ENCODE measurements at regions not wholly inside any gene's neighbourhood (a gene's known extent, or its start where the extent isn't known, plus 50 kb on each side); places are given as distances from the start of the nearest gene placed in this dataset.
"Not testable (repeated sequence)": the region's sequence is repeated elsewhere in the genome, so short reads cannot be mapped to it uniquely, and the experiment has no call there.

DNA sequence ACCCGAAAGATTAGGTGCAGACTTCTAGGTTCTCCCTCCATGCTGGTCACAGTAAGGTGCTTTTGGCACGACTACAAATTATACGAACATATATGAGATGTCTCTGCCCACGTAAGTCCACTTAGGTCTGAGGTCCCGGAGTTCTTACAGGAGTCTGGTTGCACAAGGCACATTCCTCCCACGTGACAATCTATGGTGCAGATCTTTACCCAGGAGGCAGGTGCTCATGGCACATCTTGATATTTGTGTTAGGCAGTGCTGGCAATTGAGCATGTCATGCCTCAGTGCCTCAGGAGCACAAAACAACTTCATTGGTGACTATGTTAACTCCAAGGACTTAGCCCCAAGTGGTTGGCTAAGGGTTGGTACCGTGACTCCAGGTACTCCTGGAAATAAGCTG lies 92.0 kb upstream of the AMN1 start:
- no peak for DNase-seq (ENCODE audit: low spot score)

DNA sequence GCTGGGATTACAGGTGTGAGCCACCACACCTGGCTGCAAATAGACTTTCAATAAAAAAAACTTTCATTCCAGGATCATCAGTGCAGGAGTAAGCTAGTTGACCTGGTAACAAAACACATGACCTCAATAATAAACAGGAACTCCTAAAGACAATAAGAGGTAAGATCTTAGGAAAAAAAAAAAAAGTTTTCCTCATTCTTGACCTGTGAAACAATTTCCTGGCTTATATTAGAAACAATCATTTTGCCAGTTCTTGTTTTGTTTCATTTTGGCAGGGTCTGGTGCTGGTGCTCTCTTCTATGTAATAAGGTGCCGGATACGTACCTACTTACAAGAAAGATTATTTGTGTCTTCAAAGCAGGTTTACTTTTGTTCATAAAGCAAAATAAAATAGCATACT lies 90.6 kb upstream of the AMN1 start:
- DNase-seq (ENCODE audit: low spot score) = no peak

DNA sequence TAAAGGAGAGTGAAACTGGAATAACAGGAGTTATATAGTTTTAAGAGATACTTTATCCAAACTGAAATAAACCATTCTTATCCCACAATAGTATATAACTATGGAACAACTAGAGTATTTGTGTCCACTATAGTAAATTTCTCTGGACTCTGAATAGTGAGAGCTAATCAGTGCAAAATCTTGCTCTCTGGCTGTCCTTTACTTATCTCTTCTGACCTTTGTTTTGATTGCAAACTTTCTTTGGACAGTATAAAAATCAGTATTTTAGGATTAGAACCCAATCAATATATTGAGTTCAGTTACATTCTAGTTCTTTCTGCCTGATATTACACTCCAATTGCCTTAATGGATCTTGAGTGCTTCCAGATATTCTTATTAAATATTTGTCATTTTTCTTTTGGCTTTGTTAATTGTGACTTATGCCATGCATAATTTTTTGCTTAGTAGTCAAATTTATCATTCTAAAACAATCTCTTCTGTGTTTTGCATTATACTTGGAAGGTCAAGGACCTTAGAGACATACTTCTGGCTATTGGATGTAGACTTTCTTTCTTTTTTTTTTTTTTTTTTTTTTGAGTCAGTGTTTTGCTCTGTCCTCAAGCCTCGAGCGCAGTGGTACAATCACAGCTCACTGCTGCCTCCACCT lies 89.9 kb upstream of the AMN1 start:
- DNase-seq (ENCODE audit: low spot score) = no peak

DNA sequence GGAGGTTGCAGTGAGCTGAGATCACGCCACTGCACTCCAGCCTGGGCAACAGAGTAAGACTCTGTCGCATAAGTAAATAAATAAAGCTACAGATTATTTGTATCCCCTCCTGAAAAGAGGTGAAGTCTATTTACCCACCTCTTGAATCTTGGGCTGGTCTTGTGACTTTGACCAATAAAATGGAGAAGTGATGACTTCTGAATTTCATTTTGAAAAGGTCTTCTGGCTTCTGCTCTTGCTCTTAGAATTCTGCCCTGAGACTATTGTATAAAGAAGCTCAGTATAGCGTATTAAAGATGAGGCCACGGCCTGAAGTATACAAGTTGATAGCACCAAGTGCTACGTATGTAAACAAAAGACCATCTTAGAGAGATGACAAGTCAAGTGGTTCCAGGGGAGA lies 88.3 kb upstream of the AMN1 start:
- DNase-seq (ENCODE audit: low spot score) = no peak

DNA sequence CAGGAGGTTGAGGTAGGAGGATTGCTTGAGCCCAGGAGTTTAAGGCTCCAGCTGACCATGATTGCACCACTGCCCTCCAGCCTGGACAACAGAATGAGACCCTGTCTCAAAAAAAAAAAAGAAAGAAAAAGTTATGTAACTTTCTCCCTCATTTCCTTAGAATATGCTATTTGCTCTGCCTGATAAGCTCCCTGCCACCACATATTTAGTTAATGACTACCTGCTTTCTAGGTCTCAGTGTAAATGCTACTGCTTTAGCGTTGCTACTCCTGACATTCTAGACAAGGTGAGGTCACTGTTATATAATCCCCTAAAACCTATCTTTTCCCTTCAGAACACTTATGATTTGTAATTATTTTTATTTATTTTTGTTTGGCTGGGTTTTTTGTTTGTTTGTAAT lies 86.3 kb upstream of the AMN1 start:
- DNase-seq (ENCODE audit: low spot score) = no peak

DNA sequence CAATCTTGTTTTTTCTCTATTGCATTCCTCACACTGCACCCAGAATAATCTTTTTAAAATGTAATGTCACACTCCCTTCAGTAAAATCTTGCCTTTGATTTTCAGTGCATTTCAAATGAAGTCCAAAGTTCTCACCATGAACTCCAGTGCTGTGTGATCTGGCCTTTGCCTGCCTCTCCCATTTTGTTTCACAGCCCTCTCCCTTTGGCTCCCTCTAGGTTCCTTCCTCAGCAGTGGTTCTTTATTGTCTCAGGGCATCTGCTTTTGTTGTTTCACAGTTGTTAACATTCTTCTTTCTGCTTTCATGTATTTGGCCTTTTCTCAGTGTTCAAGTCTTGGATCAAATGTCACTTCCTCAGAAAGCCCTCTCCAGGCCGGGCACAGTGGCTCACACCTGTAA lies 84.5 kb upstream of the AMN1 start:
- DNase-seq (ENCODE audit: low spot score) = no peak

DNA sequence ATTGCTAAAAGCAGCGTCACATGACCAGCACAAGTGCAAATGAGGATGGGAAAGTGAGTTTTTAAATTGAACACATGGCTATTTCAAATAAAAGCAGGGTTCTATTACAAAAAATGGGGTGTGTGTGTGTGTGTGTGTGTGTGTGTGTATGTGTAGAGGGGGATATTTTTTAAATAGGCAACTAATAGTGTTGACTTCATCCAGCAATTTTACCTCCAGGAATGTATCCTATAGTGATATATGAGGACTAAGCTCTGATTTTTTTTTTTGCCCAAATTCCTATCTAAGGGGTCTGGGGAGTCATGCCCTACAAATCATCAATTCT lies 78.9 kb upstream of the AMN1 start:
- DNase-seq (ENCODE audit: low spot score) = no peak

DNA sequence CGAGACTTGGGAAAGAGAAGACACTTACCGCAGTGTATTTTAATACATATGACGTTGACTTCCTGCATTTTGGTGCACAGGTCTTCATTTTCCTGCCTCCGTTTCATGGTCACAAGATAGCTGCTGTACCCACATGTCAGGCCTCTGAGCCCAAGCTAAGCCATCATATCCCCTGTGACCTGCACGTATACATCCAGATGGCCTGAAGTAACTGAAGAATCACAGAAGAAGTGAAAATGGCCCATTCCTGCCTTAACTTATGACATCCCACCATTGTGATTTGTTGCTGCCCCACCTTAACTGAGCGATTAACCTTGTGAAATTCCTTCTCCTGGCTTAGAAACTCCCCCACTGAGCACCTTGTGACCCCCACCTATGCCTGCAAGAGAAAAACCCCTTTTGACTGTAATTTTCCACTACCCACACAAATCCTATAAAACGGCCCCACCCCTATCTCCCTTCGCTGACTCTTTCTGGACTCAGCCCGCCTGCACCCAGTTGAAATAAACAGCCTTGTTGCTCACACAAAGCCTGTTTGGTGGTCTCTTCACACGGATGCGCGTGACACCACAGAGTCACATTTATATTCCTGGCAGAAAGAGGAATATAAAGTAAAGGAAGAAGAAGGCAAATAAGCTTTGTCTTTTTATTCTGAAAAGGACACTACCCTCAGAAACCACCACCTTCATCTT lies 78.4 kb upstream of the AMN1 start:
- not testable (repeated sequence) for DNase-seq (ENCODE audit: low spot score)

DNA sequence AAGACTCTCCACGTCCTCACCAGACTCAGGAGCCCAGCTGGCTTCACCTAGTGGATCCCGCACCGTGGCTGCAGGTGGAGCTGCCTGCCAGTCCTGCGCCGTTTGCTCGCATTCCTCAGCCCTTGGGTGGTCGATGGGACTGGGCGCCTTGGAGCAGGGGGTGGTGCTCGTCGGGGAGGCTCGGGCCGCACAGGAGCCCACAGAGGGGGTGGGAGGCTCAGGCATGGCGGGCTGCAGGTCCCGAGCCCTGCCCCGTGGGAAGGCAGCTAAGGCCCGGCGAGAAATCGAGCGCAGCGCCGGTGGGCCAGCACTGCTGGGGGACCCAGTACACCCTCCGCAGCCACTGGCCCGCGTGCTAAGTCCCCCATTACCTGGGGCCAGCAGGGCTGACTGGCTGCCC lies 76.9 kb upstream of the AMN1 start:
- DNase-seq (ENCODE audit: low spot score) = not testable (repeated sequence)

DNA sequence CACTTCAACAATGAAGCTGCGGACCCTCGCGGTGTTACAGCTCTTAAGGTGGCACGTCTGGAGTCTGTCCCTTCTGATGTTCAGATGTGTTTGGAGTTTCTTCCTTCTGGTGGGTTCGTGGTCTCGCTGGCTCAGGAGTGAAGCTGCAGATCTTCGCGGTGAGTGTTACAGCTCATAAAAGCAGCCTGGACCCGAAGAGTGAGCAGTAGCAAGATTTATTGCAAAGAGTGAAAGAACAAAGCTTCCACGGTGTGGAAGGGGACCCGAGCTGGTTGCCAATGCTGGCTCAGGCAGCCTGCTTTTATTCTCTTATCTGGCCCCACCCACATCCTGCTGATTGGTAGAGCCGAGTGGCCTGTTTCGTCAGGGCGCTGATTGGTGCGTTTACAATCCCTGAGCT lies 75.9 kb upstream of the AMN1 start:
- DNase-seq (ENCODE audit: low spot score) = not testable (repeated sequence)

DNA sequence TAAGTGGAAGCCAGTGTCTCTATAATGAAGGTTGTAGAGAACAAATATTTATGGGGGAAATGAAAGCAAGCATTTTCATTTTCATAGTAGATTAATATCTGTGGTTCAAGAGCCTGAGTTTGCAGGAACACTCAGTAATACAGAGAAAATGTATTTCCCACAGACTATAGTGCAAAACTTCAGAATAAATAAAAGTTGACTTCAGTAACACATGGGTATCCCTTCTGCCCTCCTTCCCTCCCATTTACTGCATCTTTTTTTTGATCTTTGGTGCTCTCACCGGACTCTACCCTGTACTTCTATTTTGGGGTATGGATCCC lies 75.3 kb upstream of the AMN1 start:
- DNase-seq (ENCODE audit: low spot score) = no peak

DNA sequence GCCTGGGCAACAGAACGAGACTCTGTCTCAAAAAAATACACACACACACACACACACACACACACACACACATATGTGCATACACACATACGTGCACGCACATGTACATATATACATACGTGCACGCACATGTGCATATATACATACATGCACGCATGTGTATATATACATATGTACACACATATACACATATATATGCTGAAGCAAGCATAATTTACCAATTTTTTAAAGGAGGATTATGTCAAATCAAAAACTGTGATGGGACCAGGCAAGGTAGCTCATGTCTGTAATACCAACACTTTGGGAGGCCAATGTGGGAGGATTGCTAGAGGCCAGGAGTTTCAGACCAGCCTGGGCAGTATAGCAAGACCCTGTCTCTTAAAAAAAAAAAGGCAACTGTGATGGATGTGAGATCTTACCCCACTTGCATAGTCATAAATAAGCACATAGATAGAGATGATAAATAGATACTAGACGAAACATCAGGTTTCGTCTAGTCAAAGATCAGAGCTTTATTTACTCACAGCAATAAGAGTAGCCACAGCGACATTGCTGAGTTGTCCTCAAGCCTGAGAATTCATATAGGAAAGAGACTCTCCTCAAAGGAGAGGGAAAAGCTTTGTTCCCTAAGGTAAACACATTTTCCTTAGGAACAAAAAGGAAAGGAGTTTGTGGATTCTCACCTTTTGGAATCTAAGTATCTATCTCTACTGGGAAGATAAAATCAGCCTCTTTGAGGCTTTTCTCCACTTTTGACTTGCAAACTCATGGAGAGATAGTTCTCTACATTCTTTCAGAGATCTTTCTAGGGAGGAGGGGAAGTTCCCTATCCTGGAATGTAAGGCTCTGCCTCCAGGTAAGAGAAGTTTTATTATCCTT lies 74.7 kb upstream of the AMN1 start:
- no peak for DNase-seq (ENCODE audit: low spot score)

DNA sequence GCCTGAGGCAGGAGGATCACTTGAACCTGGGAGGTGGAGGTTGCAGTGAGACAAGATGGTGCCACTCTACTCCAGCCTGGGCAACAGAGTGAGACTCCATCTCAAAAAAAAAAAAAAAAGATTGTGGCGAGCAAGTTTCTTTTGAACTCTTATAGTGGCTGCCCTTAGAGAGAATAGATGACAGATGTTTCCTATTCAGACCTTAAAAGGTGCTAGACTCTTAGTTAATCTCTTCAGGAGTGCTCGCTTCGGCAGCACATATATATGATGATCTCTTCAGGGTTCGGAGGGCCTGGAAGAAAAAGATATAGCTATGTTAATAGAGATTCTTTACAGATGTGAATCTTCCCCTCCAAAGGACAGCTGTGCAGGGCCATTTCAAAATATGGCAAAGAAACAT lies 73.1 kb upstream of the AMN1 start:
- DNase-seq (ENCODE audit: low spot score) = no peak

DNA sequence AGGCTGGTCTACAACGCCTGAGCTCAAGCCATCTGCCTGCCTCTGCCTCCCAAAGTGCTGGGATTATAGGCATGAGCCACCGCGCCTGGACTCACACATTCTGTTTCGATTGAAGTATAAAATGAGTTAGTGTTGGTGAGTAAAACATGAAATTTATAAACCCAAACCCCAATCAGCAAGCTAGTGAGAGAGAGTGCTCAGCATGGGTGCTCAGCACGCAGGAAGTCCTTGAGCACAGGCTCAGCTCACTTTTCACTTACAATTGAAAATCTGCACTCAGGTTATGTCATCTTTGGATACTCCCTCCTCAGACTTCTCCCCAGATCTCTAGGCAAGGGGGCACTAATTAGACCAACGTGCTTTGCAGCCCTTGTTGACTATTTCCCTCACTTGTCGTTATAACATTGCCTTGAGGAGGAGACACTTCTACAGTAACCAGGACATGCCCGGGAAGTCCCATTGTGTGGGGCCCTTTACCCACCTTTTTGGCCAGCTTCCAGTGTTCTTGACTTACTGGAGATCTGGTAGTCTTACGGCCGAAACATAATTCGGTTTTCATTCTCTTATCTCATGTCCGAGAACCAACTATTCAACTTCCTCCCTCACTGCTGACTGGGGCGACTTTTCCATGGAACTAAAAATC lies 68.5 kb upstream of the AMN1 start:
- no peak for DNase-seq (ENCODE audit: low spot score)

DNA sequence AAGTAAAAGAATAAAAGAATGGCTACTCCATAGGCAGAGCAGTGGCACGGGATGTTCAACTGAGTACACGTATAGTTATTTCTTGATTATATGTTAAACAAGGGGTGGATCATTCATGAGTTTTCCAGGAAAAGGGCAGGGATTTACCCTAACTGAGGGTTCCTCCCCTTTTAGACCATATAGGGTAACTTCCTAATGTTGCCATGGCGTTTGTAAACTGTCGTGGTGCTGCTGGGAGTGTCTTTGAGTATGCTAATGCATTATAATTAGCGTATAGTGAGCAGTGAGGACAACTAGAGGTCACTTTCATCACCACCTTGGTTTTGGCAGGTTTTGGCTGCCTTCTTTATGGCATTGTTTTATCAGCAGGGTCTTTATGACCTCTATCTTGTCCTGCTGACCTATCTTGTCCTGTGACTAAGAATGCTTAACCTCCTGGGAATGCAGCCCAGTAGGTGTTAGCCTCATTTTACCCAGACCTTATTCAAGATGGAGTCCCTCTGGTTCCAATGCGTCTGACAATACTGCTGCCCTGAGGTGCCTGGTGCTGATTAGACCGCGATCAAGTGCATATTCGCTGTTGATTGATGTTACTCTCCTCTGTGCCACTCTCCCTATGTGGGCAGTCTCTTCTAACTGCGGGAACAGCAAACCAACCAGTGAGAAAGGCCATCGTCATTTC lies 67.6 kb upstream of the AMN1 start:
- no peak for DNase-seq (ENCODE audit: low spot score)

DNA sequence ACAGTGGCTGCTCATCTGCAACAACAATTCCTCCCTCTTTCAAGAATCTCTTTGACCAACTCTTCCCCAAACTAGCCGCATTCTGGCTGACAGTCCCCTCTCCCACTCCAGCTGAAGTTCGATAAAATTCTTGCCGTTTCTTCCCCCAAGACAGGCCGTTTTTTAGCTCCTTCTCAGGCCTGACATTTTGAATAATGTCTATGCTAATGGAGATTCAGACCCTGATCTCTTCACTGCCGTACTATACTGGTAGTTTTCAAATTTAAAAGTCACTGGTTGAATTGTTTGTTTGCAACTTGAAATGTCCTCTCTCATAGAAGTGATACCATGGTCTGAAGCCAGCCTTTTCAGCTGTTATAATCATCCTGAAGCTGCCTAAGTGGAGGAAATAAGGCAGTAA lies 65.9 kb upstream of the AMN1 start:
- no peak for DNase-seq (ENCODE audit: low spot score)

DNA sequence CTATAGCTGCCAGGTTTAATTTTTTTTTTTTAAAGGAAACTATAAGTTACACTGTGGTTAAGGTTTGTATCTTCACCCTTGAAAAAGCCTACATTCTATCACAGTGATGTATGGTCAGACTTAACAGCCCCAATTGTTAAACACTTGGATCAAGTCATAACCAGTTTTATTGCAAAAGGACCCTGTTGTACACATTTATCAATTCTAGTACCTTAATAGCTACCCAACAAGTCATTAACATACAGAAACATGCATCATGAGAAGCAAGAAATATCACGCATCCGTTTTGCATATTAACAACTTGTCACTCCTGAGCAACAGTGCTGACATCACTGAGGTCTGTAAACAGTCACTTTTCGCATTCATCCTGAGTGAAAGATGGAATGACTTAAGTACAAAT lies 62.4 kb upstream of the AMN1 start:
- DNase-seq (ENCODE audit: low spot score) = not testable (repeated sequence)

DNA sequence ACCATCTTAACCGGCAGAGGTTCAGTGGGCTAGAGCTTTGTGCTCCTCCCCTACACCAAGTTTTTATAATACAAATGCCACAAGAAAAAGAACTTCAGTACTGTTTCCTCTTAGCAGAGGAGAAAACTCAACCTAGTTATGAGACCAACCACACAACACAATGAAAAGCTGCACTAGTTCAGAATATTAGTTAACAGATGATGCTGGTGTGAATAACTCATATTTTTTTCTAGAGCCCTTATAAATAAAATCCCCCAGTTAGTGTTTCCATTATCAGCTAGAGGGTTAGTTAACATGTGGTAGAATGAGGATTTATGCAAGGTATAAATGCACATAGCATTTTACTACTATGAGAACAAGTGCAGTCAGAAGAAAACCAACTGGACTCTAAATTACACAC lies 61.9 kb upstream of the AMN1 start:
- no peak for DNase-seq (ENCODE audit: low spot score)

DNA sequence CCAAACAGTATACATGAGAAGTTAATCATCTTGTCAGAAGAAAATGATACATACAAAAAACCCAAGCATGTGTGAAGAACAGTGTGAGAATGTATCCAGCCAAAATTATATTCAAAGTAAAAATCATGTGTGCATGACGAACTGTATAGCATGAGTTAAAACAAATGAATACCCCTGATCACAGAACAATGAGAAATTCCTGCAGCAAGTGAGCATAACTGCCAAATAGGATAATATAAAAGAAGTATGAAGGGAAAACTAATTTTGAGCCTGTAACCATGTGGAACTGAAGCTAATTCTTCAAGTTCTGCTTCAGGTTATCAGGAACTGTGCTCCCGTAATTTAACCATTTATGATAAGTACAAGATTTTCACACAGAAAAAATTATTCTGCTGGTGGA lies 56.5 kb upstream of the AMN1 start:
- no peak for DNase-seq (ENCODE audit: low spot score)

DNA sequence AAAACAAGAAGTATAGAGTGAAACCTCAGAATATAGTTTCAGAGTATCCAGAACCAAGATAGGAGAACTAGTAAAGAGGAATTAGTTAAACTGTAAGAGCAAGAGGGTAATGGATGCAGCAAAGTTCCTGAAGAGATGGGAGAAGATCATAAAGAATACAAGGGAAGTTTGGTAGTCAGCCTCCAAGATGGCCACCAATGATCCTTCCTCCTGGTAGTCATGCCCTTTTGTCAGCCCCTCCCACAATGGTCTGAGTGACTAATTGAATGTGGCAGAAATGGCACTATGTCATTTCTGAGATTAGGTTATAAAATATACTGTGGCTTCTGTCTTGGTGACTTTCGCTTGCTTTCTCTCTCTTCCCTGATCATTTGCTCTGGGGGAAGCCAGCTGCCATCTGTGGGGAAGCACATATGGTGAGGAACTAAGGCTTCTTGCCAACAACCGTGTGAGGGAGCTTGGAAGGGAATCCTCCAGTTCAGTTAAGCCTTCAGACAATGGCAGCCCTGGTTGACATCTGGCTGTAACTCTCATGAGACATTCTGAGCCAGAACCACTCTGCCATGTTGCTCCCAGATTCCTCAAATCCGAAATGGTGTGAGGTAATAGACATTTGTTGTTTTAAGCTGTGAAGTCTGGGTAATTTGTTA lies 55.3 kb upstream of the AMN1 start:
- DNase-seq (ENCODE audit: low spot score) = no peak

DNA sequence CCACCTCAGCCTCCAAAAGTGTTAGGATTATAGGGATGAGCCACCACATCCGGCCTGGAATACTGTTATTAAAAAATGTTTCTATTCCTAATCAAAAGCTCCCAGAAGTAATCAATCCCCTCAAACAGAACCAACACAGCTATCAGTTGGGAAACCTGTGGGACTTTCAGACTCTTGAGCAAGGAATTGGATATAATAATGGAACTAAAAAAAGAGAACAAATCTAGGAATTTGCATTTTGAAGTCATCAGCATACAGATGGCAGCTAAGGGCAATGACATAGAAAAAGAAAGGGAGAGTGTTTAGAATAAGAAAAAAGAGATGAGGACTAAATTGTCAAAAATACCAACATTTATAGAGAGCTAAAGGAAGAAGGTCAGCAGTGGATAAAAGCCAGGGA lies 54.7 kb upstream of the AMN1 start:
- no peak for DNase-seq (ENCODE audit: low spot score)
